Esophagus muscularis mucosa (tissue), 3 donors: ENCODE measurements at regions not wholly inside any gene's neighbourhood (a gene's known extent, or its start where the extent isn't known, plus 50 kb on each side); places are given as distances from the start of the nearest gene placed in this dataset.

ENCODE experiments used
- CTCF ChIP-seq, 3 experiments: fragments of 200-600 bp in 2 of 3; fragments of 450-650 bp in 1 of 3; sonication (generic) in 2 of 3; IDR thresholded peaks; one replicate each; pipeline ENCODE4 v1.5.1; 2017 to 2019; ENCODE audit warnings: antibody characterized with exemption in 3 of 3, mild to moderate bottlenecking in 2 of 3, moderate library complexity in 1 of 3
- POLR2A ChIP-seq: fragments of 450-650 bp; IDR thresholded peaks from one replicate; pipeline ENCODE4 v1.6.1; 2017; ENCODE audit warnings: antibody characterized with exemption, moderate library complexity, mild to moderate bottlenecking, low read depth

- no peak for TF ChIP-seq POLR2A
- TF ChIP-seq CTCF (IDR thresholded peaks at IDR 0.05) = no peak
These were observed 326.3 kb downstream of the TCERG1L start for GRCh38 chr10:130985158-130985753.
